K562 (cell line): ENCODE measurements at regions not wholly inside any gene's neighbourhood (a gene's known extent, or its start where the extent isn't known, plus 50 kb on each side); places are given as distances from the start of the nearest gene placed in this dataset.
A peak's percentile ranks its signal among the peaks of the same experiment; 100 is the strongest.

Source experiments
- BCOR ChIP-seq: fragments of 450-650 bp; IDR thresholded peaks from 2 replicates; pipeline ENCODE4 v1.6.1; 2016
- BMI1 ChIP-seq: fragments of 150-350 bp; IDR thresholded peaks from 2 replicates; pipeline ENCODE4 v1.6.1; 2014; ENCODE audit warnings: low read length
- CBX1 ChIP-seq: sonication (generic); IDR thresholded peaks from 2 replicates; pipeline ENCODE4 v1.6.1; 2016; ENCODE audit warnings: antibody characterized with exemption, low read depth, mild to moderate bottlenecking
- DPF2 ChIP-seq: fragments of 450-650 bp; IDR thresholded peaks from 2 replicates; pipeline ENCODE4 v1.6.1; 2016
- EWSR1 ChIP-seq: fragments of 450-650 bp; IDR thresholded peaks from 2 replicates; pipeline ENCODE4 v1.6.1; 2018; ENCODE audit warnings: borderline replicate concordance, mild to moderate bottlenecking, low read depth, moderate library complexity; ENCODE audit not compliant: partially characterized antibody
- FOXA1 ChIP-seq: fragments of 450-650 bp; IDR thresholded peaks from 2 replicates; pipeline ENCODE4 v1.6.1; 2016; ENCODE audit warnings: mild to moderate bottlenecking, borderline replicate concordance
- FOXK1 ChIP-seq: sonication (generic); formaldehyde crosslinking; IDR thresholded peaks from 2 replicates; pipeline ENCODE4 v1.8.0; 2022; ENCODE audit warnings: missing genetic modification reagents, mild to moderate bottlenecking, borderline replicate concordance
- MEF2D ChIP-seq: conservative IDR thresholded peaks from 2 replicates; pipeline ENCODE4 v1.6.1; 2016; ENCODE audit warnings: low read depth, missing genetic modification characterization, missing compliant biosample characterization
- MYNN ChIP-seq, 2 experiments: sonication (generic); formaldehyde crosslinking in 1 of 2; IDR thresholded peaks; 2 replicates each; pipeline versions ENCODE4 v1.5.0 to v1.6.1; 2016 to 2020; ENCODE audit warnings: antibody characterized with exemption in 1 of 2, missing genetic modification reagents in 1 of 2
- POLR3A ChIP-seq: IDR thresholded peaks from 2 replicates; pipeline ENCODE4 v1.6.1; 2011; ENCODE audit warnings: borderline replicate concordance, mild to moderate bottlenecking, moderate library complexity; ENCODE audit not compliant: insufficient read length, insufficient read depth; ENCODE audit errors: extremely low read depth
- RBM15 ChIP-seq: fragments of 200-400 bp; formaldehyde crosslinking; IDR thresholded peaks from 2 replicates; pipeline ENCODE4 v1.6.1; 2018; ENCODE audit warnings: mild to moderate bottlenecking, low read length, moderate library complexity; ENCODE audit not compliant: insufficient read depth
- SMAD1 ChIP-seq: fragments of 150-350 bp; IDR thresholded peaks from 2 replicates; pipeline ENCODE4 v1.6.1; 2014; ENCODE audit warnings: low read length, low read depth; ENCODE audit not compliant: partially characterized antibody
- ZBTB17 ChIP-seq: fragments of 450-650 bp; formaldehyde crosslinking; IDR thresholded peaks from 2 replicates; pipeline ENCODE4 v1.4.0; 2020; ENCODE audit warnings: mild to moderate bottlenecking
- ZNF224 ChIP-seq: sonication (generic); formaldehyde crosslinking; IDR thresholded peaks from 2 replicates; pipeline ENCODE4 v1.8.0; 2022; ENCODE audit warnings: mild to moderate bottlenecking, missing genetic modification reagents
- ZNF274 ChIP-seq: IDR thresholded peaks from 2 replicates; pipeline ENCODE4 v1.6.1; 2011; ENCODE audit warnings: low read depth, mild to moderate bottlenecking, low read length, moderate library complexity, borderline replicate concordance
- ZNF311 ChIP-seq: fragments of 250-450 bp; sonication (Bioruptor Pico); IDR thresholded peaks from 2 replicates; pipeline ENCODE4 v1.4.0; 2020; ENCODE audit warnings: mild to moderate bottlenecking, moderate library complexity
- ZNF408 ChIP-seq: fragments of 250-450 bp; sonication (Bioruptor Pico); IDR thresholded peaks from 2 replicates; pipeline ENCODE4 v1.4.0; 2020; ENCODE audit warnings: low read depth, mild to moderate bottlenecking, moderate library complexity
- ZNF644 ChIP-seq: fragments of 200-800 bp; sonication (Bioruptor generic); IDR thresholded peaks from 2 replicates; pipeline ENCODE4 v1.6.1; 2016; ENCODE audit warnings: low read depth, missing genetic modification characterization, missing compliant biosample characterization
- ZNF695 ChIP-seq: fragments of 450-650 bp; formaldehyde crosslinking; IDR thresholded peaks from 2 replicates; pipeline ENCODE4 v1.4.0; 2020; ENCODE audit warnings: mild to moderate bottlenecking, moderate library complexity
- ZNF785 ChIP-seq: fragments of 250-450 bp; sonication (Bioruptor Pico); IDR thresholded peaks from 2 replicates; pipeline ENCODE4 v1.4.0; 2020; ENCODE audit warnings: mild to moderate bottlenecking
- TF ChIP-seq, protein P1 (sequence below): sonication (generic); formaldehyde crosslinking; IDR thresholded peaks from 2 replicates; pipeline ENCODE4 v1.8.0; 2022; ENCODE audit warnings: mild to moderate bottlenecking, missing genetic modification reagents
- TF ChIP-seq, protein P2 (sequence below): fragments of 450-650 bp; formaldehyde crosslinking; IDR thresholded peaks from 2 replicates; pipeline ENCODE4 v1.4.0; 2022; ENCODE audit warnings: missing genetic modification characterization
- TF ChIP-seq, protein P3 (sequence below): fragments of 450-650 bp; formaldehyde crosslinking; IDR thresholded peaks from 2 replicates; pipeline ENCODE4 v1.4.0; 2022; ENCODE audit warnings: mild to moderate bottlenecking, moderate library complexity
- TF ChIP-seq, protein P4 (sequence below): sonication (generic); formaldehyde crosslinking; IDR thresholded peaks from 2 replicates; pipeline ENCODE4 v1.8.0; 2022; ENCODE audit warnings: mild to moderate bottlenecking, missing genetic modification reagents

DNA sequence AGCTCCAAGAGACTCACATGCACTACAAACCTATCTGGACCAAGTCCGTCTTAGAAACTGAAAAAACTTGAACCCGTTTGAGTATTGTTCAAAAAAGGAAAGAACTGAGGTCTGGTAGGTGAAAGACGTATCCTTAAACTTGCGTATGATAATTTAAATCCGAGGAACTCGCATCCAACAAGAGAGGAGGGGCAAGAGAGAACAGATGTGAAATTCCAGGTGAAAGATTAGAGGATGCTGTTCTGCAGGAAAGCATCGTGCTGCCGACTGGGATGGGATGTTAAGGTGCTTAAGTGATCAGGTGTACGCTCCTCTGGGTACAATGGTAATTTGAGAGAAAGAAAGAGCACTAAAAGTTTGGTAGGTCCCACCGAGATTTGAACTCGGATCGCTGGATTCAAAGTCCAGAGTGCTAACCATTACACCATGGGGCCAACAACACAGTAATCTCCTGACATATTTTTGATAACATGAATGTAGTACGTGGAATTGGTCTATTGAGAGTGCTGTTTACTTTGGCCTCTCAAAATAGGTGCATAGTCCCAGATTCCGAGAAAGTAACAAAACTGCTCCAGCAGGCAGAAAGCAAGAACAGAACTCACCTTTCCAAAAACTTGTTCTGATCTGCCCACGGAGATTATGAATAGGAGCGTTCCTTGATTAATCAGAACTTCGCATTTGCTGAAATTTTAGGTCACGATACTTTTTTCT, 53.5 kb upstream of the BTN3A2 start (continued):
- TF ChIP-seq, protein P1, sequence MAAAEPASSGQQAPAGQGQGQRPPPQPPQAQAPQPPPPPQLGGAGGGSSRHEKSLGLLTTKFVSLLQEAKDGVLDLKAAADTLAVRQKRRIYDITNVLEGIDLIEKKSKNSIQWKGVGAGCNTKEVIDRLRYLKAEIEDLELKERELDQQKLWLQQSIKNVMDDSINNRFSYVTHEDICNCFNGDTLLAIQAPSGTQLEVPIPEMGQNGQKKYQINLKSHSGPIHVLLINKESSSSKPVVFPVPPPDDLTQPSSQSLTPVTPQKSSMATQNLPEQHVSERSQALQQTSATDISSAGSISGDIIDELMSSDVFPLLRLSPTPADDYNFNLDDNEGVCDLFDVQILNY (CRISPR knock-in tag): 0 out of 2 replicates have a peak, but pooled peaks have one; percentile 17
- TF ChIP-seq RBM15 (no peak), ZNF644 (tag) (no peak), ZNF695 (CRISPR knock-in tag) (no peak), SMAD1 (peak; percentile 46), MEF2D (tag) (peak; percentile 54; the same call in 1 of the 2 replicates), ZNF785 (peak; percentile 70; the same call in 1 of the 2 replicates), ZNF224 (CRISPR knock-in tag) (no peak), CBX1 (no peak), FOXA1 (no peak; the same call in 1 of the 2 replicates), MYNN (IDR thresholded peaks at IDR 0.05) (no peak), MYNN (CRISPR knock-in tag; IDR thresholded peaks at IDR 0.05) (no peak), ZNF408 (no peak), EWSR1 (no peak), DPF2 (peak; percentile 53), ZBTB17 (CRISPR knock-in tag) (0 out of 2 replicates have a peak, but pooled peaks have one; percentile 33), ZNF274 (peak; percentile 19; the same call in 1 of the 2 replicates), POLR3A (peak; percentile 87), FOXK1 (CRISPR knock-in tag) (0 out of 2 replicates have a peak, but pooled peaks have one; percentile 80), BMI1 (no peak), BCOR (peak; percentile 87), ZNF311 (no peak)
- TF ChIP-seq, protein P2, sequence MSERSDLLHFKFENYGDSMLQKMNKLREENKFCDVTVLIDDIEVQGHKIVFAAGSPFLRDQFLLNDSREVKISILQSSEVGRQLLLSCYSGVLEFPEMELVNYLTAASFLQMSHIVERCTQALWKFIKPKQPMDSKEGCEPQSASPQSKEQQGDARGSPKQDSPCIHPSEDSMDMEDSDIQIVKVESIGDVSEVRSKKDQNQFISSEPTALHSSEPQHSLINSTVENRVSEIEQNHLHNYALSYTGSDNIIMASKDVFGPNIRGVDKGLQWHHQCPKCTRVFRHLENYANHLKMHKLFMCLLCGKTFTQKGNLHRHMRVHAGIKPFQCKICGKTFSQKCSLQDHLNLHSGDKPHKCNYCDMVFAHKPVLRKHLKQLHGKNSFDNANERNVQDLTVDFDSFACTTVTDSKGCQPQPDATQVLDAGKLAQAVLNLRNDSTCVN: peak; percentile 48; the same call in 1 of the 2 replicates
- TF ChIP-seq, protein P3, sequence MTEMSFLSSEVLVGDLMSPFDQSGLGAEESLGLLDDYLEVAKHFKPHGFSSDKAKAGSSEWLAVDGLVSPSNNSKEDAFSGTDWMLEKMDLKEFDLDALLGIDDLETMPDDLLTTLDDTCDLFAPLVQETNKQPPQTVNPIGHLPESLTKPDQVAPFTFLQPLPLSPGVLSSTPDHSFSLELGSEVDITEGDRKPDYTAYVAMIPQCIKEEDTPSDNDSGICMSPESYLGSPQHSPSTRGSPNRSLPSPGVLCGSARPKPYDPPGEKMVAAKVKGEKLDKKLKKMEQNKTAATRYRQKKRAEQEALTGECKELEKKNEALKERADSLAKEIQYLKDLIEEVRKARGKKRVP (CRISPR knock-in tag): no peak
- TF ChIP-seq, protein P4, sequence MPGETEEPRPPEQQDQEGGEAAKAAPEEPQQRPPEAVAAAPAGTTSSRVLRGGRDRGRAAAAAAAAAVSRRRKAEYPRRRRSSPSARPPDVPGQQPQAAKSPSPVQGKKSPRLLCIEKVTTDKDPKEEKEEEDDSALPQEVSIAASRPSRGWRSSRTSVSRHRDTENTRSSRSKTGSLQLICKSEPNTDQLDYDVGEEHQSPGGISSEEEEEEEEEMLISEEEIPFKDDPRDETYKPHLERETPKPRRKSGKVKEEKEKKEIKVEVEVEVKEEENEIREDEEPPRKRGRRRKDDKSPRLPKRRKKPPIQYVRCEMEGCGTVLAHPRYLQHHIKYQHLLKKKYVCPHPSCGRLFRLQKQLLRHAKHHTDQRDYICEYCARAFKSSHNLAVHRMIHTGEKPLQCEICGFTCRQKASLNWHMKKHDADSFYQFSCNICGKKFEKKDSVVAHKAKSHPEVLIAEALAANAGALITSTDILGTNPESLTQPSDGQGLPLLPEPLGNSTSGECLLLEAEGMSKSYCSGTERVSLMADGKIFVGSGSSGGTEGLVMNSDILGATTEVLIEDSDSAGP (CRISPR knock-in tag): no peak
